Neural cell (in vitro differentiated cells): ENCODE measurements at regions not wholly inside any gene's neighbourhood (a gene's known extent, or its start where the extent isn't known, plus 50 kb on each side); places are given as distances from the start of the nearest gene placed in this dataset.

ENCODE experiments used
- H2AFZ ChIP-seq: fragments of 200-600, 300-800 bp; sonication (generic), shearing (Covaris generic); 2 replicates; pipeline ENCODE4 v1.6.0; 2014; ENCODE audit warnings: low read depth, mild to moderate bottlenecking, antibody characterized with exemption, low read length, moderate library complexity
- H3F3A ChIP-seq: fragments of 200-600 bp; shearing (Covaris generic); 2 replicates; pipeline ENCODE4 v1.6.1; 2016; ENCODE audit warnings: mild to moderate bottlenecking, moderate library complexity, mixed read lengths, antibody characterized with exemption, low read length; ENCODE audit not compliant: insufficient read depth, poor library complexity, severe bottlenecking
- H3K27ac ChIP-seq: fragments of 200-600, 300-800 bp; sonication (generic), shearing (Covaris generic); 2 replicates; pipeline ENCODE4 v1.5.1; 2014; ENCODE audit warnings: mild to moderate bottlenecking, low read length, moderate library complexity
- H3K27me3 ChIP-seq: fragments of 300-800, 200-600 bp; sonication (generic), shearing (Covaris generic); 2 replicates; pipeline ENCODE4 v1.6.0; 2014; ENCODE audit warnings: mild to moderate bottlenecking, low read depth, low read length, moderate library complexity; ENCODE audit not compliant: insufficient read depth
- H3K36me3 ChIP-seq: fragments of 300-800, 200-600 bp; sonication (generic), shearing (Covaris generic); 2 replicates; pipeline ENCODE4 v1.5.1; 2014; ENCODE audit warnings: mild to moderate bottlenecking, antibody characterized with exemption, low read length, moderate library complexity; ENCODE audit not compliant: insufficient read depth
- H3K4me2 ChIP-seq: fragments of 300-800, 200-600 bp; sonication (generic), shearing (Covaris generic); 2 replicates; pipeline ENCODE4 v1.6.0; 2014; ENCODE audit warnings: mild to moderate bottlenecking, low read length
- H3K4me3 ChIP-seq: fragments of 300-800, 200-600 bp; sonication (generic), shearing (Covaris generic); 2 replicates; pipeline ENCODE4 v1.5.1; 2014; ENCODE audit warnings: mild to moderate bottlenecking, low read length, moderate library complexity
- H3K79me2 ChIP-seq: fragments of 200-600 bp; shearing (Covaris generic); replicated peaks from 2 replicates; pipeline ENCODE4 v1.6.0; 2014; ENCODE audit warnings: mild to moderate bottlenecking, low read length, moderate library complexity; ENCODE audit not compliant: insufficient read depth
- H3K9ac ChIP-seq: fragments of 300-800, 200-600 bp; sonication (generic), shearing (Covaris generic); 2 replicates; pipeline ENCODE4 v1.6.1; 2016; ENCODE audit warnings: mild to moderate bottlenecking, low read length, mixed read lengths
- H3K9me2 ChIP-seq: fragments of 200-600 bp; shearing (Covaris generic); 2 replicates; pipeline ENCODE4 v1.6.1; 2016; ENCODE audit warnings: mild to moderate bottlenecking, low read length, mixed read lengths; ENCODE audit not compliant: insufficient read depth
- H3K9me3 ChIP-seq: fragments of 200-600, 300-800 bp; sonication (generic), shearing (Covaris generic); 2 replicates; pipeline ENCODE4 v1.6.1; 2016; ENCODE audit warnings: mild to moderate bottlenecking, mixed run types, low read length, moderate library complexity, mixed read lengths
- H4K20me1 ChIP-seq: fragments of 200-600 bp; shearing (Covaris generic); 2 replicates; pipeline ENCODE4 v1.6.1; 2016; ENCODE audit warnings: mild to moderate bottlenecking, mixed run types; ENCODE audit not compliant: insufficient read depth
- EP300 ChIP-seq: fragments of 450-650 bp; conservative IDR thresholded peaks from 2 replicates; pipeline ENCODE4 v1.6.1; 2014; ENCODE audit warnings: antibody characterized with exemption, mild to moderate bottlenecking, moderate library complexity; ENCODE audit not compliant: poor library complexity, severe bottlenecking
- EZH2 ChIP-seq: fragments of 200-600, 300-800 bp; shearing (Covaris generic), sonication (generic); IDR thresholded peaks from 2 replicates; pipeline ENCODE4 v1.6.1; 2014; ENCODE audit warnings: antibody characterized with exemption, low read length, borderline replicate concordance, mild to moderate bottlenecking; ENCODE audit not compliant: insufficient read depth, poor library complexity, severe bottlenecking
- MXI1 ChIP-seq: fragments of 450-650 bp; conservative IDR thresholded peaks from 2 replicates; pipeline ENCODE4 v1.6.1; 2014; ENCODE audit warnings: antibody characterized with exemption, mild to moderate bottlenecking; ENCODE audit not compliant: poor library complexity, severe bottlenecking
- POLR2AphosphoS5 ChIP-seq: IDR thresholded peaks from 2 replicates; pipeline ENCODE4 v1.6.1; 2012
- RAD21 ChIP-seq: fragments of 450-650 bp; conservative IDR thresholded peaks from 2 replicates; pipeline ENCODE4 v1.6.1; 2014; ENCODE audit warnings: antibody characterized with exemption, mild to moderate bottlenecking, moderate library complexity
- SMC3 ChIP-seq: fragments of 450-650 bp; conservative IDR thresholded peaks from 2 replicates; pipeline ENCODE4 v1.6.1; 2014; ENCODE audit warnings: antibody characterized with exemption, mild to moderate bottlenecking, moderate library complexity; ENCODE audit not compliant: poor library complexity
- TAF1 ChIP-seq: IDR thresholded peaks from 2 replicates; pipeline ENCODE4 v1.6.1; 2012; ENCODE audit warnings: low read depth
- TF ChIP-seq, protein P1 (sequence below): fragments of 450-650 bp; IDR thresholded peaks from 2 replicates; pipeline ENCODE4 v1.5.1; 2014; ENCODE audit warnings: antibody characterized with exemption, mild to moderate bottlenecking, moderate library complexity; ENCODE audit not compliant: poor library complexity, severe bottlenecking
- TF ChIP-seq, protein P2 (sequence below): IDR thresholded peaks from 2 replicates; pipeline ENCODE4 v1.6.1; 2012; ENCODE audit warnings: borderline replicate concordance

DNA sequence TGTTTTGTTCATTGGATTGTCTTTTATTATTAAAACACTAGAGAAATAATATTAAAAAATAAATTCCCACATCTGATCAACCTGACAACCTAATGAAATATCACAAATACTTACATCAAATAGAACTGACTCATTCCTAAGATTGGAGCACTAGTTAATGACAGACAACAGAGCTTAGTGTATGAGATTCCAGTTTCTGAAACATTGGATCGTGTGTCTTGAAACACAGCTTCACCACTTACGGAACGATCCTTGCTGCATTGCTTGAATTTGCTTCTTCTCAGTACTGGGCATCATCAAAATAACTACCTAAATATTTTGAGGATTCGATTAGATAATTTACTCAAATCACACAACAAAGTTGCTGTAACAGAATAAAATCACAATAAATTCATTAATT, 667.2 kb upstream of the CDH18 start:
- H2AFZ ChIP-seq, result no peak overlapping the region
- no peak overlapping the region for H3K27ac ChIP-seq
- H3F3A ChIP-seq, result no peaks in the 10 kb centered on the region

DNA sequence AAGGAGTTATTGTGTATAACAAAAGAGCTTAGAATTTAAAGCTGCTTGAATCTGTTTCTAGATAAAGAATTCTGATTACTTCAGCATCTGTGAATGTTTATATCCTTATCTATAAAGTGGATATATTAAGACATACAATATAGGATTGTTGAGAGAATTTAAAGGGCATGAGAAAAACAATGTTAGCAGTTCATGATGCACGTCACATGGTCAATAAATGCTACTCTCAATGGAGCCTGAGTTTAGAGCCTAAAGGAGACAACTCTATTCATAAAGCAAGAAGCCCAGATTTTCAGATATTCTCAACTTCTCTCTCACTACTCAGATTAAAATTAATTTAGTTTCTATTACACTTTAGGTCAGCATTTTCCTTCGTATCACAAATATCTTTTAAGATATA, 666.7 kb upstream of the CDH18 start:
- H3K9me3 ChIP-seq, result no peaks in the 10 kb centered on the region
- TF ChIP-seq EP300 (no peak), RAD21 (no peak), TAF1 (no peak), POLR2AphosphoS5 (no peak), EZH2 (no peak), MXI1 (no peak), SMC3 (no peak)
- TF ChIP-seq, protein P1, sequence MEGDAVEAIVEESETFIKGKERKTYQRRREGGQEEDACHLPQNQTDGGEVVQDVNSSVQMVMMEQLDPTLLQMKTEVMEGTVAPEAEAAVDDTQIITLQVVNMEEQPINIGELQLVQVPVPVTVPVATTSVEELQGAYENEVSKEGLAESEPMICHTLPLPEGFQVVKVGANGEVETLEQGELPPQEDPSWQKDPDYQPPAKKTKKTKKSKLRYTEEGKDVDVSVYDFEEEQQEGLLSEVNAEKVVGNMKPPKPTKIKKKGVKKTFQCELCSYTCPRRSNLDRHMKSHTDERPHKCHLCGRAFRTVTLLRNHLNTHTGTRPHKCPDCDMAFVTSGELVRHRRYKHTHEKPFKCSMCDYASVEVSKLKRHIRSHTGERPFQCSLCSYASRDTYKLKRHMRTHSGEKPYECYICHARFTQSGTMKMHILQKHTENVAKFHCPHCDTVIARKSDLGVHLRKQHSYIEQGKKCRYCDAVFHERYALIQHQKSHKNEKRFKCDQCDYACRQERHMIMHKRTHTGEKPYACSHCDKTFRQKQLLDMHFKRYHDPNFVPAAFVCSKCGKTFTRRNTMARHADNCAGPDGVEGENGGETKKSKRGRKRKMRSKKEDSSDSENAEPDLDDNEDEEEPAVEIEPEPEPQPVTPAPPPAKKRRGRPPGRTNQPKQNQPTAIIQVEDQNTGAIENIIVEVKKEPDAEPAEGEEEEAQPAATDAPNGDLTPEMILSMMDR, result no peak
- TF ChIP-seq, protein P2, sequence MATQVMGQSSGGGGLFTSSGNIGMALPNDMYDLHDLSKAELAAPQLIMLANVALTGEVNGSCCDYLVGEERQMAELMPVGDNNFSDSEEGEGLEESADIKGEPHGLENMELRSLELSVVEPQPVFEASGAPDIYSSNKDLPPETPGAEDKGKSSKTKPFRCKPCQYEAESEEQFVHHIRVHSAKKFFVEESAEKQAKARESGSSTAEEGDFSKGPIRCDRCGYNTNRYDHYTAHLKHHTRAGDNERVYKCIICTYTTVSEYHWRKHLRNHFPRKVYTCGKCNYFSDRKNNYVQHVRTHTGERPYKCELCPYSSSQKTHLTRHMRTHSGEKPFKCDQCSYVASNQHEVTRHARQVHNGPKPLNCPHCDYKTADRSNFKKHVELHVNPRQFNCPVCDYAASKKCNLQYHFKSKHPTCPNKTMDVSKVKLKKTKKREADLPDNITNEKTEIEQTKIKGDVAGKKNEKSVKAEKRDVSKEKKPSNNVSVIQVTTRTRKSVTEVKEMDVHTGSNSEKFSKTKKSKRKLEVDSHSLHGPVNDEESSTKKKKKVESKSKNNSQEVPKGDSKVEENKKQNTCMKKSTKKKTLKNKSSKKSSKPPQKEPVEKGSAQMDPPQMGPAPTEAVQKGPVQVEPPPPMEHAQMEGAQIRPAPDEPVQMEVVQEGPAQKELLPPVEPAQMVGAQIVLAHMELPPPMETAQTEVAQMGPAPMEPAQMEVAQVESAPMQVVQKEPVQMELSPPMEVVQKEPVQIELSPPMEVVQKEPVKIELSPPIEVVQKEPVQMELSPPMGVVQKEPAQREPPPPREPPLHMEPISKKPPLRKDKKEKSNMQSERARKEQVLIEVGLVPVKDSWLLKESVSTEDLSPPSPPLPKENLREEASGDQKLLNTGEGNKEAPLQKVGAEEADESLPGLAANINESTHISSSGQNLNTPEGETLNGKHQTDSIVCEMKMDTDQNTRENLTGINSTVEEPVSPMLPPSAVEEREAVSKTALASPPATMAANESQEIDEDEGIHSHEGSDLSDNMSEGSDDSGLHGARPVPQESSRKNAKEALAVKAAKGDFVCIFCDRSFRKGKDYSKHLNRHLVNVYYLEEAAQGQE, result no peak

More for the DNA sequence above, 667.2 kb upstream of the CDH18 start:
- H3K27me3 ChIP-seq, result no peaks in the 10 kb centered on the region
- TF ChIP-seq MXI1 (no peak), EP300 (no peak), SMC3 (no peak), EZH2 (no peak), RAD21 (no peak), POLR2AphosphoS5 (no peak), TAF1 (no peak)
- TF ChIP-seq, protein P1, result no peak
- TF ChIP-seq, protein P2, result no peak
- H3K4me3 ChIP-seq, result no peak overlapping the region
- H4K20me1 ChIP-seq, result no peaks in the 10 kb centered on the region
- no peak overlapping the region for H3K9ac ChIP-seq
- H3K9me2 ChIP-seq, result no peaks in the 10 kb centered on the region
- H3K36me3 ChIP-seq, result no peaks in the 10 kb centered on the region
- no peak overlapping the region for H3K4me2 ChIP-seq
- H3K9me3 ChIP-seq, result no peaks in the 10 kb centered on the region
- no peaks in the 10 kb centered on the region for H3K79me2 ChIP-seq

More for the DNA sequence above, 666.7 kb upstream of the CDH18 start:
- no peaks in the 10 kb centered on the region for H3K9me2 ChIP-seq
- no peaks in the 10 kb centered on the region for H4K20me1 ChIP-seq
- no peaks in the 10 kb centered on the region for H3K27me3 ChIP-seq
- H3K36me3 ChIP-seq, result no peaks in the 10 kb centered on the region
- no peak overlapping the region for H2AFZ ChIP-seq
- H3K79me2 ChIP-seq, result no peaks in the 10 kb centered on the region
- H3K4me2 ChIP-seq, result no peak overlapping the region
- no peak overlapping the region for H3K27ac ChIP-seq
- H3K9ac ChIP-seq, result no peak overlapping the region
- H3K4me3 ChIP-seq, result no peak overlapping the region
- no peaks in the 10 kb centered on the region for H3F3A ChIP-seq
